Activated CD4-positive, alpha-beta T cell treated with anti-CD3 and anti-CD28 coated beads, Interleukin-2, amount 10 ng/mL, durations not matched to agents 7 days and 5 days (primary cell): ENCODE measurements at regions not wholly inside any gene's neighbourhood (a gene's known extent, or its start where the extent isn't known, plus 50 kb on each side); places are given as distances from the start of the nearest gene placed in this dataset.
"Not testable (repeated sequence)": the region's sequence is repeated elsewhere in the genome, so short reads cannot be mapped to it uniquely, and the experiment has no call there.

Experiments
- CTCF ChIA-PET: fragments of 350-600 bp; sonication (Branson Sonifier 250); formaldehyde crosslinking; loops from one replicate; lab custom pipeline; 2021; ENCODE audit warnings: antibody characterized with exemption; lab: Charles Lee
- POLR2A ChIA-PET: fragments of 350-600 bp; sonication (Branson Sonifier 250); formaldehyde crosslinking; loops from one replicate; lab custom pipeline; 2021; ENCODE audit warnings: antibody characterized with exemption; lab: Charles Lee
- DNase-seq: peaks from one replicate; pipeline ENCODE4 v3.0.0-alpha.2; 2020
- H3K27ac Mint-ChIP-seq: one replicate; pipeline ENCODE4 v1.8.0; 2021; ENCODE audit warnings: mild to moderate bottlenecking, moderate library complexity, mixed read lengths
- H3K27me3 Mint-ChIP-seq: one replicate; pipeline ENCODE4 v1.8.0; 2021; ENCODE audit warnings: mixed read lengths
- H3K36me3 Mint-ChIP-seq: one replicate; pipeline ENCODE4 v1.8.0; 2021; ENCODE audit warnings: low read depth, mixed read lengths
- H3K4me1 Mint-ChIP-seq: one replicate; pipeline ENCODE4 v1.8.0; 2021; ENCODE audit warnings: mixed read lengths
- H3K4me3 Mint-ChIP-seq: one replicate; pipeline ENCODE4 v1.8.0; 2021; ENCODE audit warnings: mild to moderate bottlenecking, moderate library complexity, mixed read lengths
- H3K9me3 Mint-ChIP-seq: one replicate; pipeline ENCODE4 v1.8.0; 2021; ENCODE audit warnings: mixed read lengths

DNA sequence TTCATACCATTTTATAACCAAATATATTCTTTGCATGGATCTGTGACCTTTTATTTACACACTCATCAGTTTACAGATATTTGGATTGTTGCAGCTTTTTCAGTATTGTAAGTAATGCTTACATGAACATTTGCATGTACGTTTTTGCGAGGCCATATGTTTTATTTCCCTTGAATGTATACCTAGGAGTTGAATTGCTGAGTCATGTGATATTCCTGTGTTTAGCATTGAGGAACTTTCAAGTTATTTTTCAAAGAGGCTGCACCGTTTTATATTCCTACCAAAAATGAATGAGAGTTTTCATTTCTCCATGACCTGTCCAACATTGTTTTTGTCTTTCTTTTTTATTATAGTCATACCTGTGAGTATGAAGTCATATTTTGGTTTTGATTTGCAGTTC, 392.1 kb downstream of the CNTNAP4 start:
- Mint-ChIP-seq H3K27ac (no peak overlapping the region), H3K27me3 (no peaks in the 10 kb centered on the region), H3K36me3 (no peaks in the 10 kb centered on the region), H3K9me3 (no peaks in the 10 kb centered on the region), H3K4me1 (no peaks in the 10 kb centered on the region), H3K4me3 (no peak overlapping the region)
- CTCF ChIA-PET: no interaction called here
- POLR2A ChIA-PET: no interaction called here
- no peak for DNase-seq

DNA sequence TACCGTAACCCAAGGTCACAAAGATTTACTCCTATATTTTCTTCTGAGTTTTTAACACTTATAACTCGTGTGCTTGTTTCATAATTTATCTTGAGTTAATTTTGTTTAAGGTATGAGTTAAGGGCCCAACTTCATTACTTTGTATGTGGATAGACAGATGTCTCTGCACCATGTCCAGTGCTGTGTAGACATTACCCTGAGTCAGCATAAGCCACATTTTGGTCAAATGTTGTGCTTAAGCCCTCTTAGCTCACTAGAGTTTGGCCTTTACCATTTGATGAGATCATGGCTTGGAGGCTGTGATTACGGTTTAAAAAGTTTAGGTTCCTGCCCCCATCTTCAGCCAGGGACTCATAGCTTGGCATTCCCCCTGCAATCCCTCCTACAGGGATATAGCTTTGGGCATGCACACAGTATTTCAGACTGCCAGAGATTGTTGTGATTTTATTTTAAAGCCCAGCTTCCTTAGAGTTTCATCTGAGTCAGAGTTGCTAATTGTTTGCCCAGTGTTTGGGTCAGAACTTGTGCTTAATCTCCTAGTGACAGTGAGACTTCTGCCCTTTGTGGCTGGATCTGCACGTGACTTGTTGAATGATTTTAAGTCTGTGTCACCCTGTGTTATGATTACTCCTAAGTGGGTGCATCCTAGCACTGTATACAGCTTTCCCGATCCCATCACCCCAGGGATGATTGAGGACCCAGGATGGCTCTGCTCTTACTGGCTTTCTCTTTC, 393.1 kb downstream of the CNTNAP4 start:
- Mint-ChIP-seq H3K27me3 (no peaks in the 10 kb centered on the region), H3K4me3 (no peak overlapping the region), H3K36me3 (no peaks in the 10 kb centered on the region), H3K4me1 (no peaks in the 10 kb centered on the region), H3K27ac (no peak overlapping the region), H3K9me3 (no peaks in the 10 kb centered on the region)
- DNase-seq: no peak
- CTCF ChIA-PET: no interaction called here
- POLR2A ChIA-PET: no interaction called here

DNA sequence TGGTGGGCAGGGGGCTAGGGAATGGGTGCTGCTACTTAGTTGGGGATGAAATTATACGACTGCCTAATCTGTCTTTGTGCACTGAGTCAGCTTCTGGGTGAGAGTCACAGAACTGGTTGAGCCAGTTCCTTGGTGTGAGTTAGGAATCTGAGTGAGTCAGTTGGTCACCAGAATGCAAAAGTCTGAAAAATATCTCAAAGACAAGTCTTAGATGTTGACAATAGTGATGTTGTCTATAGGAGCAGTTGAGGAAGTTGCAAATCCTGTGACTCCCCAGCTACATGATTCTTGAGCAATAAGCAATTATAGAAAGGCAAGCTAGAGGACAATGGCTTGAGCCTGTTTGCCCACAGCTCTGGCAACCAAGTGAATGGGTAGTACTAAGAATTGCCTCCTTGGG, 399.2 kb downstream of the CNTNAP4 start:
- DNase-seq: no peak
- H3K4me1 Mint-ChIP-seq: no peaks in the 10 kb centered on the region

DNA sequence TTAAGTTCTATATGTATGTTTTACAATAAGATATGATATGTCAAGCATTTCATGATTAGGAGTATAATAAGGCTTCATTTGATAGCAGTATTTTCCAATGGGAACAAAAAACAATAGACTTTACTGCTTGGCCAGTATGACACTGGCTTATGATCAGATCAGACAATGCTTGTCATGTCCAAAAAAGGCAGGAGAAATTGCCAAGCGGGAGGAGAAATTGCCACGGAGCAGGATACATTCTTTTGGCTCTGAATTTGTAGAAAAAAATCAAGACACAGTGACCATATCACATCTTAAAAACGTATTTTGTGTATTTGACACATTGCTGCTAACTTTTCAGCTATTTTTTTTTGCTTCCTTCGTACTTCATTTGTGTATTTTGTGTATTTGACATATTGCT, 404.1 kb downstream of the CNTNAP4 start:
- Mint-ChIP-seq H3K27me3 (no peaks in the 10 kb centered on the region), H3K4me1 (no peaks in the 10 kb centered on the region)
- POLR2A ChIA-PET: no interaction called here

More for the DNA sequence above, 399.2 kb downstream of the CNTNAP4 start:
- ChIA-PET POLR2A (no interaction called here), CTCF (no interaction called here)
- Mint-ChIP-seq H3K36me3 (no peaks in the 10 kb centered on the region), H3K27ac (no peak overlapping the region), H3K9me3 (no peaks in the 10 kb centered on the region), H3K27me3 (no peaks in the 10 kb centered on the region), H3K4me3 (no peak overlapping the region)

DNA sequence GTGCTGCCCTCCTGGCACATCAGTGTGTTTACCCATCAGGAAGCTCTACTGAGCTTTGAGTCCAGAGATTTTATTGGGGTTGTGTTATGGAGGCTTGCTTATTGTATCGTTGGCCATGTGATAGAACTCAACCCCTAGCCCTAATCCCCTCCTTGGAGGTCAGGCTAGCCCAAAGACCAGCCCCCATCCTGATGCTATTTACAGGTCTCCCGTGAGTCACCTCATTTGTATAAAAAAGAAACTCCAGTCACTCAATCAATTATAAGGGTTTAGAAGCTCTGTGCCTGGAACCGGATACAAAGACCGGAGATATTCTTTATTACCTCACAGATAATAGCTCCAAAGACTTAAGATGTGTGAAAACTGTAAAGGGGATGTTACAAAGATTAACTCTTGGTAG, 405.9 kb downstream of the CNTNAP4 start:
- Mint-ChIP-seq H3K4me3 (no peak overlapping the region), H3K27me3 (no peaks in the 10 kb centered on the region), H3K27ac (no peak overlapping the region), H3K36me3 (no peaks in the 10 kb centered on the region), H3K9me3 (no peaks in the 10 kb centered on the region), H3K4me1 (no peaks in the 10 kb centered on the region)
- ChIA-PET POLR2A (no interaction called here), CTCF (no interaction called here)
- no peak for DNase-seq

More for the DNA sequence above, 404.1 kb downstream of the CNTNAP4 start:
- CTCF ChIA-PET: no interaction called here
- Mint-ChIP-seq H3K27ac (no peak overlapping the region), H3K36me3 (no peaks in the 10 kb centered on the region), H3K9me3 (no peaks in the 10 kb centered on the region), H3K4me3 (no peak overlapping the region)
- no peak for DNase-seq

DNA sequence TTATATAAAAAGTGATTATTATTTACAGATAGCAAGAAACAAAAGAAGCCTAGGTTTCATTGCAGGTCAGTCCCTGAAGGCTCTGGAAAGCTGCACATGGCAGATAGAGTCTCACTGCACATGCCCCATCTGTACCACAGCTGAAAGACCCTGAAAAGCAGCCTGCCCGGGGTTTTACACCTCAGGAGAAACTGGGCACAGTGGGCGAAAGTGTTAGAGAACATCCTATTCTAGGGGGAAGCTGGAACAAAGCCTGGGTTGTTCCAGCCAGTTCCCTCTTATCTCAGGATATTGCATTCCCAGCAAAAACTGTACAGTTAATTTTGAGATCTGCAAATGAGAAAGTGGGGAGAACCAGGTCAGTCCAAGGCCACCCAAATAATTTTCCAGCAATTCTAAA, 419.7 kb downstream of the CNTNAP4 start:
- DNase-seq: no peak
- H3K27ac Mint-ChIP-seq: no peak overlapping the region
- no peaks in the 10 kb centered on the region for H3K36me3 Mint-ChIP-seq
- ChIA-PET CTCF (no interaction called here), POLR2A (no interaction called here)
- H3K27me3 Mint-ChIP-seq: no peaks in the 10 kb centered on the region
- H3K4me1 Mint-ChIP-seq: no peaks in the 10 kb centered on the region
- no peak overlapping the region for H3K4me3 Mint-ChIP-seq
- no peaks in the 10 kb centered on the region for H3K9me3 Mint-ChIP-seq

DNA sequence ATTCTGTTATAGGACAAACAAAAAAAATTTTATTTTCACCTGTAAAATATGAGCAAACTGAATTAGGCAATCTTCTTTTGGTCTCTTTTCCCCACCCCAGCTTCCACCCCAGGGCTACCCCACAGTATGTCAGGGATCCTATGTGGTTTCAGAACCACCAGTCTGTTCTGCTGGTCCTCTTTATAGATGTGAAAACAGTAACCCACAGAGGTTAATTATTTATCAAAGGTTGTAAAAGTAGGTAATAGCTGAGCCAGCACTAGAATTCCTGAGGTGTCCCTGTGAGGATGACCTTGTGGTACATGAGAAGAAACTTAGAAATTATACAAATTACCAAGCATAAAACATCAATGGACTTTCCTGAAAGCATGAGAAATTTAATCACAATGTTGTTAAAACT, 428.7 kb downstream of the CNTNAP4 start:
- H3K4me1 Mint-ChIP-seq: no peaks in the 10 kb centered on the region
- ChIA-PET POLR2A (no interaction called here), CTCF (no interaction called here)
- no peak for DNase-seq
- H3K36me3 Mint-ChIP-seq: no peaks in the 10 kb centered on the region
- no peak overlapping the region for H3K4me3 Mint-ChIP-seq
- no peaks in the 10 kb centered on the region for H3K27me3 Mint-ChIP-seq
- no peaks in the 10 kb centered on the region for H3K9me3 Mint-ChIP-seq
- no peak overlapping the region for H3K27ac Mint-ChIP-seq

DNA sequence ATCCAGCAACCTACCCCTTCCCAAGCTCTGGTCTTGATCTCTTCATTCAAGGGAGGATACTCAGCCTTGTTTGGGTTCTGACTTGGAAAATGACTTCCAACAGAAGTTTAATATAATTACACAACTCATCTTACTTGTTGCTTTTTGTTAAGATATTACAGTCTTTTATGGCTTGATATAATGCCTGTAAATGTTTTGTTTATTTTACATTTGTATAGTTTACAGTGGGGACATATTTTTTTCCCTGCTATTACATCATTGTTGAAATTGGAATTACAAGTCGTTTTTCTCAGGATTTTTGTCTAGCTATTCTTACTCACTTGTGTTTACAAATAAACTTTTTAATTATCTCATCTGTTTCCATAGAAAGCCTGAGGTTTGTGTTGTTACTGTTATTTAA, 436.0 kb downstream of the CNTNAP4 start:
- POLR2A ChIA-PET: no interaction called here
- Mint-ChIP-seq H3K36me3 (no peaks in the 10 kb centered on the region), H3K27me3 (no peaks in the 10 kb centered on the region), H3K4me3 (no peak overlapping the region), H3K9me3 (peaks cover 2% of the 10 kb centered on the region), H3K4me1 (no peaks in the 10 kb centered on the region), H3K27ac (no peak overlapping the region)
- CTCF ChIA-PET: no interaction called here
- DNase-seq: no peak

DNA sequence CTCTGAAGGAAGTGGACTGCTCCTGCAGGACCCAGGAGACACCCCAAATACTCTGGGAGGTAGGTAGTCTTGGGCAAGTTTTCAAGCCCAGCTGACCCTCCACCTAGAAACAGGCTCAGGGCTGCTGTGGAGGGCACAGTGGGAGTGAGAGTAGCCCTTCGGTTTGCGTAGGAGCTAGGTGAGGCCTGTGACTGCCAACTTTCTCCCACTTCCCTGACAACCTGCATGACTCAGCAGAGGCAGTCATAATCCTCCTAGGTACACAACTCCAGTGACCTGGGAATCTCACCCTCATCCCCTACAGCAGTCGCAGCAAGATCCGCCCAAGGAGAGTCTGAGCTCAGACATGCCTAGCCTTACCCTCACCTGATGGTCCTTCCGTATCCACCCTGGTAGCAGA, 439.1 kb downstream of the CNTNAP4 start:
- H3K4me3 Mint-ChIP-seq, CTCF ChIA-PET, H3K27me3 Mint-ChIP-seq, H3K36me3 Mint-ChIP-seq, POLR2A ChIA-PET, H3K27ac Mint-ChIP-seq, H3K4me1 Mint-ChIP-seq, H3K9me3 Mint-ChIP-seq, DNase-seq: not testable (repeated sequence)

DNA sequence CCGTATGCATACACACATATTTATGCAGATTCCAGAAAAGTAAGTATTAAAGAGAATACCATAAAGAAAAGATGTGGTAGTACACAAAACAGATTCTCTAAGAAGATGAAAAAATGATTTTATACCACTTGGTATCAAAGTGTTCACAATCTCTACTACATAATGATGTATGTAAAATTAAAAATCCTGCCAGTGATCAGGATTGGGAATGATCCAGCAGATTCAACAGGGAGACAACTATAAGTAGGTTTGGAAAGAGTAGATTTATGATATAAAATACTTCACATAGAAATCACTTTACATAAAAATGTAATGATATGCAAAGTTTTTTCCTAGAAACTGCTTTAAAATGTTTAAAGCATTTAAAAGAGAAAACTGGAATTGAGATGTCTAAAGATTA, 447.0 kb downstream of the CNTNAP4 start:
- Mint-ChIP-seq H3K27ac (no peak overlapping the region), H3K9me3 (peaks cover 4% of the 10 kb centered on the region), H3K36me3 (no peaks in the 10 kb centered on the region), H3K27me3 (no peaks in the 10 kb centered on the region), H3K4me3 (no peak overlapping the region), H3K4me1 (no peaks in the 10 kb centered on the region)
- no peak for DNase-seq
- CTCF ChIA-PET: no interaction called here
- POLR2A ChIA-PET: no interaction called here

DNA sequence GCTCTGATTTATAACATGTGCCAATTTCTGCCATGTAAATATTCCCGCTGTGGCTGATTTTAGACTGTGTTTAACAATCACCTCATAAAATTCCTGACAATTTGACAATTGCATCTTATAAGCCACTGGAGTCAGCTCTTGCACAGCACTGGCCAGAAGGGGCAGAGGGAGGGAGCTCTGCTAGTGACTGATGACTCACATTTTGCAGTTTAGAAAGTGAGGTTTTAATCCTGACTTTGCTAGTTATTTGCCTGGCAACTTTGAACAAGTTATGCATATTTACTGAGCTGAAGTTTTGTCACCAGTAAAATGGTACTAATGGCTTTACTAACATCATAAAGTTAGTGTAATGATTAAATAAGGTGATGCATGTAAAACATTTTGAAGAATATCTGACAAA, 452.3 kb downstream of the CNTNAP4 start:
- Mint-ChIP-seq H3K9me3 (no peaks in the 10 kb centered on the region), H3K4me3 (no peak overlapping the region), H3K27me3 (no peaks in the 10 kb centered on the region), H3K27ac (no peak overlapping the region), H3K36me3 (no peaks in the 10 kb centered on the region), H3K4me1 (no peaks in the 10 kb centered on the region)
- DNase-seq: no peak
- CTCF ChIA-PET: no interaction called here
- POLR2A ChIA-PET: no interaction called here

DNA sequence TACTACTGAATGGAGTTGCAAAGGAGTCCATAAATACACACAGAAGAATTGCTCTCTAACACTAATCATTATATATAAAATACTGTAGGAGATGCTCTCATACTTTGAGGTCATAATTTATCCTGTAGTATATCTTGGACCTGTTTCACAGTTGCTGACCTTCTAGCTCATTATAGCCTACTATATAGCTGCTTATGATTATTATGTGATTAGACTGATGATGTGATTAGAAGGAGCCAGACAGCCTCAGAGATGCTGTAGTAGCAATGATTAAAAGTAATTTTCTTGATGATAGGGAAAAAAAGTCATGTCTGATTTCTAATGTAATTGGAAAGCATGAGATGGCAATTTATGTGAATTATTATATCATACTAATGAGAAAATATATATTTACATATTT, 455.7 kb downstream of the CNTNAP4 start:
- POLR2A ChIA-PET: no interaction called here
- Mint-ChIP-seq H3K9me3 (no peaks in the 10 kb centered on the region), H3K4me1 (no peaks in the 10 kb centered on the region), H3K4me3 (no peak overlapping the region), H3K36me3 (no peaks in the 10 kb centered on the region), H3K27me3 (no peaks in the 10 kb centered on the region), H3K27ac (no peak overlapping the region)
- CTCF ChIA-PET: no interaction called here
- DNase-seq: no peak

DNA sequence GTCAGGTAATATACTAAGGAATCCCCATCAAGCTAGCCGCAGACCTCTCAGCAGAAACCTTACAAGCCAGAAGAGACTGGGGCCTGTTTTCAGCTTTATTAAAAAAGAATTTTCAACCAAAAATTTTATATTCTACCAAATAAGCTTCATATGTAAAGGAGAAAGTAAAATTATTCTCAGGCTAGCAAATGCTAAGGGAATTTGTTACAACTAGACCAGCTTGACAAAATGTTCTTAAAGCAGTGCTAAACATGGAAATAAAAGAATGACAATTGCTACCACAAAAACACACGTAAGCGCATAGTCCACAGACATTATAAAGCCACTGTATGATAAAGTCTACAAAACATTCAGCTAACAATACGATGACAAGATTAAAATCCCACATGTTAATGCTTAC, 449.4 kb upstream of the MON1B start:
- DNase-seq: no peak
- POLR2A ChIA-PET: no interaction called here
- Mint-ChIP-seq H3K9me3 (peaks cover 16% of the 10 kb centered on the region), H3K4me3 (no peak overlapping the region), H3K27ac (no peak overlapping the region), H3K36me3 (no peaks in the 10 kb centered on the region), H3K27me3 (no peaks in the 10 kb centered on the region), H3K4me1 (no peaks in the 10 kb centered on the region)
- CTCF ChIA-PET: no interaction called here
